Endothelial cell of umbilical vein (primary cell): ENCODE measurements at regions not wholly inside any gene's neighbourhood (a gene's known extent, or its start where the extent isn't known, plus 50 kb on each side); places are given as distances from the start of the nearest gene placed in this dataset.

Experiments
- BruUV-seq: library from RNA; stranded (reverse); fragments of 400-500 nt; replicated peaks from 2 replicates; lab custom pipeline; 2021; lab: Mats Ljungman, UMichigan
- CTCF ChIA-PET: fragments of 300-600, 350-600 bp; sonication (Branson Sonifier 250); formaldehyde crosslinking; loops from one replicate; lab custom pipeline; 2021; ENCODE audit warnings: antibody characterized with exemption, inconsistent platforms; lab: Charles Lee
- POLR2A ChIA-PET: fragments of 300-600, 350-600 bp; sonication (Branson Sonifier 250); formaldehyde crosslinking; loops from one replicate; lab custom pipeline; 2021; ENCODE audit warnings: antibody characterized with exemption, inconsistent platforms; lab: Charles Lee
- DNase-seq: peaks from one replicate; pipeline ENCODE4 v3.0.0-alpha.2; 2011; ENCODE audit warnings: low read depth, low spot score
- FAIRE-seq: peaks from 2 replicates; lab custom pipeline; 2011; peaks lifted over from hg19 to GRCh38; lab: Jason Lieb, UNC
- H2AFZ ChIP-seq: 2 replicates; pipeline ENCODE4 v1.6.0; 2012; ENCODE audit warnings: low read depth, low read length, control low read depth, inconsistent platforms
- H3K27ac ChIP-seq: 2 replicates; pipeline ENCODE4 v1.5.1; 2011; ENCODE audit warnings: low read depth, mild to moderate bottlenecking, control low read depth, low read length, moderate library complexity; ENCODE audit not compliant: insufficient read depth
- H3K27me3 ChIP-seq, 2 experiments: 2 replicates each; pipeline versions ENCODE4 v1.6.0 to v1.6.1; 2011; ENCODE audit warnings: low read length in 2 of 2, mixed read lengths in 1 of 2; ENCODE audit not compliant: control insufficient read depth in 2 of 2, insufficient read depth in 2 of 2
- H3K36me3 ChIP-seq, 2 experiments: 2 replicates in 1 of 2; 3 replicates in 1 of 2; pipeline ENCODE4 v1.5.1; 2011; ENCODE audit warnings: low read length in 2 of 2, mild to moderate bottlenecking in 1 of 2, moderate library complexity in 1 of 2; ENCODE audit not compliant: control insufficient read depth in 2 of 2, insufficient read depth in 2 of 2; ENCODE audit errors: extremely low read depth in 1 of 2
- H3K4me1 ChIP-seq: 3 replicates; pipeline ENCODE4 v1.5.1; 2011; ENCODE audit warnings: mild to moderate bottlenecking, low read length; ENCODE audit not compliant: control insufficient read depth, insufficient read depth; ENCODE audit errors: extremely low read depth
- H3K4me2 ChIP-seq: 2 replicates; pipeline ENCODE4 v1.6.1; 2011; ENCODE audit warnings: low read length, control low read depth, mixed read lengths; ENCODE audit not compliant: insufficient read depth
- H3K4me3 ChIP-seq, 3 experiments: fragments of 200-600 bp in 1 of 3; sonication (generic), shearing (Covaris generic) in 1 of 3; replicated peaks in 1 of 3; 2 replicates each; pipeline ENCODE4 v1.5.1; 2011 to 2016; ENCODE audit warnings: control low read depth in 3 of 3, low read length in 3 of 3, mild to moderate bottlenecking in 2 of 3, inconsistent platforms in 1 of 3, low read depth in 1 of 3, moderate library complexity in 1 of 3; ENCODE audit not compliant: insufficient read depth in 1 of 3
- H3K79me2 ChIP-seq: 2 replicates; pipeline ENCODE4 v1.6.0; 2012; ENCODE audit warnings: low read length, inconsistent platforms; ENCODE audit not compliant: control insufficient read depth, insufficient read depth
- H3K9ac ChIP-seq: replicated peaks from 2 replicates; pipeline ENCODE3; 2011; ENCODE audit warnings: low read length, control low read depth; ENCODE audit not compliant: insufficient read depth; ENCODE audit errors: extremely low read depth
- H3K9me1 ChIP-seq: replicated peaks from 3 replicates; pipeline ENCODE4 v1.6.0; 2011; ENCODE audit warnings: mild to moderate bottlenecking, low read length; ENCODE audit not compliant: control insufficient read depth, insufficient read depth; ENCODE audit errors: extremely low read depth
- H3K9me3 ChIP-seq: replicated peaks from 2 replicates; pipeline ENCODE4 v1.5.1; 2012; ENCODE audit warnings: low read length, inconsistent platforms; ENCODE audit not compliant: control insufficient read depth, insufficient read depth
- H4K20me1 ChIP-seq: replicated peaks from 2 replicates; pipeline ENCODE3; 2011; ENCODE audit warnings: mild to moderate bottlenecking, low read length; ENCODE audit not compliant: control insufficient read depth, insufficient read depth; ENCODE audit errors: extremely low read depth
- EZH2 ChIP-seq: IDR thresholded peaks from 2 replicates; pipeline ENCODE4 v1.6.1; 2012; ENCODE audit warnings: borderline replicate concordance, low read depth, mild to moderate bottlenecking, moderate library complexity, low read length, inconsistent platforms; ENCODE audit not compliant: severe bottlenecking
- FOS ChIP-seq: IDR thresholded peaks from 2 replicates; pipeline ENCODE4 v1.6.1; 2011; ENCODE audit warnings: mild to moderate bottlenecking, low read length, moderate library complexity, borderline replicate concordance; ENCODE audit not compliant: insufficient read depth
- GATA2 ChIP-seq: IDR thresholded peaks from 2 replicates; pipeline ENCODE4 v1.7.0; 2011; ENCODE audit warnings: low read depth, mild to moderate bottlenecking, moderate library complexity, mixed read lengths, low read length; ENCODE audit not compliant: insufficient read length, insufficient read depth
- JUN ChIP-seq: IDR thresholded peaks from 2 replicates; pipeline ENCODE4 v1.6.1; 2011; ENCODE audit warnings: borderline replicate concordance, low read depth; ENCODE audit not compliant: insufficient read length, insufficient read depth
- MYC ChIP-seq: IDR thresholded peaks from one replicate; pipeline ENCODE4 v1.6.1; 2011; ENCODE audit warnings: mild to moderate bottlenecking, low read depth, low read length
- POLR2A ChIP-seq: IDR thresholded peaks from 2 replicates; pipeline ENCODE4 v1.6.1; 2012; ENCODE audit warnings: low read depth, mild to moderate bottlenecking, control low read depth, low read length
- POLR2AphosphoS5 ChIP-seq: IDR thresholded peaks from 2 replicates; pipeline ENCODE4 v1.6.1; 2012; ENCODE audit warnings: low read depth, mild to moderate bottlenecking, control low read depth, low read length, moderate library complexity; ENCODE audit not compliant: insufficient read depth
- dilution Hi-C: fragments of 300-500 bp; cut with MboI; formaldehyde crosslinking; loops from one replicate; pipeline ENCODE4 v1.15.0; 2019; ENCODE audit warnings: low sequenced_read_pairs; ENCODE audit not compliant: extremely low pct_ligation_motif_present
- intact Hi-C: fragments of 100-400 bp; cut with micrococcal nuclease; formaldehyde crosslinking; loops from one replicate; pipeline ENCODE4 v1.10.0; 2022
- TF ChIP-seq, protein P1 (sequence below), 2 donors: IDR thresholded peaks; 1 replicate in 1 of 2; 2 replicates in 1 of 2; pipeline ENCODE4 v1.5.1; 2011; ENCODE audit warnings: low read length in 2 of 2, mild to moderate bottlenecking in 2 of 2, moderate library complexity in 2 of 2, control low read depth in 1 of 2, inconsistent platforms in 1 of 2, low read depth in 1 of 2; ENCODE audit not compliant: insufficient read depth in 1 of 2; ENCODE audit errors: extremely low read depth in 1 of 2
- TF ChIP-seq, protein P2 (sequence below): IDR thresholded peaks from 2 replicates; pipeline ENCODE4 v1.6.1; 2011; ENCODE audit not compliant: insufficient read depth, insufficient read length

DNA sequence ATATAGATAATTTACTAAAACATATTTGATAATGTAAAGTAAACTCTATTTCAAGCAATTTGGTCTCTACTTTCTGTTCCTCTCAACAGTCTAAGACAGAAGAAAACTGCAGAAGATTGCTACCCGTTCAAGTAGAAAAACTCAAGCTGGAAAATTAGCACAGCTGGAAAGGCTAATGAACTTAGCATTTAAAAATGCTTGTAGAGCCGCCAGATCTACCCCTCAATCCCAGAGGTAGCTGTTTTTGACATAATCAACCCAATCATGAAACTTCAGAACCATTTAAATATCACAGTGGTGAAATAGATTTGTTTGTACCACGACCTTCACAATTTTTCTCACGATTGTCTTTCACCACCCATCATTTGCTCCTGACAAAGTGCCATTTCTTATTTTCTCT is 479.5 kb downstream of the SPRY1 start:
- Histone ChIP-seq H3K27ac (no peak overlapping the region), H3K9ac (no peak overlapping the region), H4K20me1 (no peaks in the 10 kb centered on the region), H3K27me3 (no peaks in the 10 kb centered on the region), H3K4me1 (no peaks in the 10 kb centered on the region), H3K9me3 (no peaks in the 10 kb centered on the region), H2AFZ (no peak overlapping the region), H3K4me3 (no peak overlapping the region), H3K9me1 (no peaks in the 10 kb centered on the region), H3K4me2 (no peak overlapping the region), H3K36me3 (no peaks in the 10 kb centered on the region), H3K79me2 (no peaks in the 10 kb centered on the region)
- no TSS peak for BruUV-seq
- no peak for DNase-seq
- FAIRE-seq: no peak
- no peak for TF ChIP-seq GATA2
- TF ChIP-seq, protein P1, sequence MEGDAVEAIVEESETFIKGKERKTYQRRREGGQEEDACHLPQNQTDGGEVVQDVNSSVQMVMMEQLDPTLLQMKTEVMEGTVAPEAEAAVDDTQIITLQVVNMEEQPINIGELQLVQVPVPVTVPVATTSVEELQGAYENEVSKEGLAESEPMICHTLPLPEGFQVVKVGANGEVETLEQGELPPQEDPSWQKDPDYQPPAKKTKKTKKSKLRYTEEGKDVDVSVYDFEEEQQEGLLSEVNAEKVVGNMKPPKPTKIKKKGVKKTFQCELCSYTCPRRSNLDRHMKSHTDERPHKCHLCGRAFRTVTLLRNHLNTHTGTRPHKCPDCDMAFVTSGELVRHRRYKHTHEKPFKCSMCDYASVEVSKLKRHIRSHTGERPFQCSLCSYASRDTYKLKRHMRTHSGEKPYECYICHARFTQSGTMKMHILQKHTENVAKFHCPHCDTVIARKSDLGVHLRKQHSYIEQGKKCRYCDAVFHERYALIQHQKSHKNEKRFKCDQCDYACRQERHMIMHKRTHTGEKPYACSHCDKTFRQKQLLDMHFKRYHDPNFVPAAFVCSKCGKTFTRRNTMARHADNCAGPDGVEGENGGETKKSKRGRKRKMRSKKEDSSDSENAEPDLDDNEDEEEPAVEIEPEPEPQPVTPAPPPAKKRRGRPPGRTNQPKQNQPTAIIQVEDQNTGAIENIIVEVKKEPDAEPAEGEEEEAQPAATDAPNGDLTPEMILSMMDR (IDR thresholded peaks at IDR 0.05; ENCODE audit: extremely low read depth in 1 of 2, insufficient read depth in 1 of 2, low read depth in 1 of 2, low read length in 2 of 2): no peak
- TF ChIP-seq, protein P2, sequence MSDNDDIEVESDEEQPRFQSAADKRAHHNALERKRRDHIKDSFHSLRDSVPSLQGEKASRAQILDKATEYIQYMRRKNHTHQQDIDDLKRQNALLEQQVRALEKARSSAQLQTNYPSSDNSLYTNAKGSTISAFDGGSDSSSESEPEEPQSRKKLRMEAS: no peak
- no peak for TF ChIP-seq FOS
- TF ChIP-seq POLR2A: no peak
- no peak for TF ChIP-seq JUN
- TF ChIP-seq POLR2AphosphoS5: no peak
- no peak for TF ChIP-seq EZH2
- TF ChIP-seq MYC: no peak
- dilution Hi-C loops (no loop called here), intact Hi-C loops (no loop called here)
- POLR2A ChIA-PET: no interaction called here
- CTCF ChIA-PET: interaction anchor here (0.7 to 1.6 kb wide), 2 partner anchors 10 to 17 kb away, joined by 3 to 5 read pairs; no protein-coding TSS in a partner anchor
